Fibroblast of the aortic adventitia (primary cell): ENCODE measurements at regions not wholly inside any gene's neighbourhood (a gene's known extent, or its start where the extent isn't known, plus 50 kb on each side); places are given as distances from the start of the nearest gene placed in this dataset.

Experiments used
- DNase-seq: peaks from one replicate; pipeline ENCODE4 v3.0.0-alpha.2; 2010; ENCODE audit warnings: low read depth
- H3K4me3 ChIP-seq: 2 replicates; pipeline ENCODE4 v1.5.1; 2011; ENCODE audit warnings: low read depth, mild to moderate bottlenecking, control low read depth, low read length, moderate library complexity
- CTCF ChIP-seq: IDR thresholded peaks from 2 replicates; pipeline ENCODE4 v1.5.1; 2011; ENCODE audit warnings: mild to moderate bottlenecking, low read length, control low read depth, inconsistent platforms; ENCODE audit not compliant: insufficient read depth

GRCh38 chr14:98835051-98835824, 436.8 kb downstream of the BCL11B start:
- no peak overlapping the region for H3K4me3 ChIP-seq
- no peak for DNase-seq
- no peak for TF ChIP-seq CTCF

- no peak for TF ChIP-seq CTCF
- no peak overlapping the region for H3K4me3 ChIP-seq
- DNase-seq = no peak
Measured at GRCh38 chr14:98835825-98836100, 436.2 kb downstream of the BCL11B start.

- TF ChIP-seq CTCF = no peak
- no peak for DNase-seq
- no peak overlapping the region for H3K4me3 ChIP-seq
Measured at GRCh38 chr14:98840091-98840490, 431.9 kb downstream of the BCL11B start.

GRCh38 chr14:98840511-98840910, 431.5 kb downstream of the BCL11B start:
- DNase-seq = no peak
- TF ChIP-seq CTCF = no peak
- no peak overlapping the region for H3K4me3 ChIP-seq

GRCh38 chr14:98844456-98844855, 427.5 kb downstream of the BCL11B start:
- H3K4me3 ChIP-seq = no peak overlapping the region
- DNase-seq = no peak
- TF ChIP-seq CTCF = no peak

GRCh38 chr14:98847521-98848468, 424.2 kb downstream of the BCL11B start:
- no peak for DNase-seq
- TF ChIP-seq CTCF = no peak
- H3K4me3 ChIP-seq = no peak overlapping the region
